ENCODE measurements at regions not wholly inside any gene's neighbourhood (a gene's known extent, or its start where the extent isn't known, plus 50 kb on each side); places are given as distances from the start of the nearest gene placed in this dataset.

DNA sequence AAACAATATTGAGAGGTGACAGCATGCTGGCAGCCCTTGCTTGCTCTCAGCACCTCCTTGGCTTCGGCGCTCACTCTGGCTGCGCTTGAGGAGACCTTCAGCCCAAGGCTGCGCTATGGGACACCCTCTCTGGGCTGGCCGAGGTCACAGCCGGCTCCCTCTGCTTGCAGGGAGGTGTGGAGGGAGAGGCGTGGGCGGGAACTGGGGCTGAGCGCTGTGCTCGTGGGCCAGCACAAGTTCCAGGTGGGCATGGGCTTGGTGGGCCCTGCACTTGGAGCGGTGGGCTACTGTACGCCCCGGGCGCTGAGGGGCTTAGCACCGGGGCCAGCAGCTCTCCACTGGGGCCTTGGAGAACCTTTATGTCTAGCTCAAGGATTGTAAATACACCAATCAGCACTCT lies 1613.8 kb upstream of the IGFBP7 start:
- TF ChIP-seq, protein P1, sequence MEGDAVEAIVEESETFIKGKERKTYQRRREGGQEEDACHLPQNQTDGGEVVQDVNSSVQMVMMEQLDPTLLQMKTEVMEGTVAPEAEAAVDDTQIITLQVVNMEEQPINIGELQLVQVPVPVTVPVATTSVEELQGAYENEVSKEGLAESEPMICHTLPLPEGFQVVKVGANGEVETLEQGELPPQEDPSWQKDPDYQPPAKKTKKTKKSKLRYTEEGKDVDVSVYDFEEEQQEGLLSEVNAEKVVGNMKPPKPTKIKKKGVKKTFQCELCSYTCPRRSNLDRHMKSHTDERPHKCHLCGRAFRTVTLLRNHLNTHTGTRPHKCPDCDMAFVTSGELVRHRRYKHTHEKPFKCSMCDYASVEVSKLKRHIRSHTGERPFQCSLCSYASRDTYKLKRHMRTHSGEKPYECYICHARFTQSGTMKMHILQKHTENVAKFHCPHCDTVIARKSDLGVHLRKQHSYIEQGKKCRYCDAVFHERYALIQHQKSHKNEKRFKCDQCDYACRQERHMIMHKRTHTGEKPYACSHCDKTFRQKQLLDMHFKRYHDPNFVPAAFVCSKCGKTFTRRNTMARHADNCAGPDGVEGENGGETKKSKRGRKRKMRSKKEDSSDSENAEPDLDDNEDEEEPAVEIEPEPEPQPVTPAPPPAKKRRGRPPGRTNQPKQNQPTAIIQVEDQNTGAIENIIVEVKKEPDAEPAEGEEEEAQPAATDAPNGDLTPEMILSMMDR (conservative IDR thresholded peaks at IDR 0.05; ENCODE audit: low read depth, low read length), result no peak
- H3K4me3 ChIP-seq (ENCODE audit: low read length), result no peak overlapping the region
- no peak for DNase-seq (ENCODE audit: low read depth)

DNA sequence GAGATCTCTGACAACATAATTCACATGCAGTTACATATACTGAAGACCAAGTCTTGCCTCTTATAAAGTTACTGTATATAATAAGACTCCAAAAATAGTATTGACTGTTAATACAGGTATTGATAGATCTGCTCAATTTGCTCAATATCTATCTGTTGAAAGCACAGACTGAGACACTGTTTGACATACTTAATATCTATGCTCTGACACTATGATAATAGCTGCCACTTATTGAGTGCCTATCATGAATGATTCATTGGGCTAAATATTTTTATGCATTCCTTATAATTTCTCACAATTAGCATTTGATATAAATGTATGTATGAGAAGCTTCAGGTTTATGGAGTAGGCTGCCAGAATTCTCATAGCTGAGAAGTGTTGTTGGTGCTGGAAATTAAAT lies 1600.9 kb upstream of the IGFBP7 start:
- H3K4me3 ChIP-seq (ENCODE audit: low read length), result no peak overlapping the region
- TF ChIP-seq, protein P1 (conservative IDR thresholded peaks at IDR 0.05; ENCODE audit: low read depth, low read length), result no peak
- no peak for DNase-seq (ENCODE audit: low read depth)

DNA sequence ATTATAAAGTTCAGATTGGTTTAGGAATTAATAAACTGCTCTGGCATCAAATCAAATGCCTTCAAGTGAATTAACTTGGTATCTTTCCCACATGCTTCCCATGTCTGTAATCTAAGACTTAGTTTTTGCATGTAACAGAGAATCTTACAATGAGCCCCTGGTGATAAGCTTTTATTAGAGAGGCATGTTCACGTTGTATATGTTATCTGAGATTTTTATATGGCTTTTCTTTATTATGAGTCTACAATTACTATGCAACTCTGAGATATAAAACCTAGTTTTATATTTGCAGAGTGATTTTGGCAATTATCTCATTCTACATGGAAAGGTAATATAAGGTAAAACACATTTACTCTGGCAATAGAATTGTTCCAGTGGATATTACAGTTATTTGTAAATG lies 1578.4 kb upstream of the IGFBP7 start:
- H3K4me3 ChIP-seq (ENCODE audit: low read length), result no peak overlapping the region
- no peak for DNase-seq (ENCODE audit: low read depth)
- TF ChIP-seq, protein P1 (conservative IDR thresholded peaks at IDR 0.05; ENCODE audit: low read depth, low read length), result no peak

DNA sequence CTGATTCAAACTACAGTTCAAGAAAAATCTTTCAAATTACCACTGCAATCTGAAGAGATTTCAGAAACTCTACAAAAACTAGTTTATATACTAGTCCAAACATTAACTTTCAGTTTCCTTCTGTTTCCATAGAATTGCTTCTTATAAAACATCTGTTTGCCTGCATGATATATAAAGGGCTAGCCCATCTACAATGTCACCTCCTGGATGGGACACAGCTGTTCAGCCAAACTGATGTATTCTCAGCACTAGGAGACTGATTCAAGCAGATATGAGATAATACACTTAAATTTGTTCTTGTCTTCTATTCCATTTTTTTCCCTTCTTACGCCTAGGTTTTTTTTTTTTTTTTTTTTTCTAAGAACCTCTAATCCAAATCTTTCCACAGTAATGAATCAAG lies 1569.7 kb upstream of the IGFBP7 start:
- H3K4me3 ChIP-seq (ENCODE audit: low read length), result no peak overlapping the region
- no peak for DNase-seq (ENCODE audit: low read depth)
- TF ChIP-seq, protein P1 (conservative IDR thresholded peaks at IDR 0.05; ENCODE audit: low read depth, low read length), result no peak

DNA sequence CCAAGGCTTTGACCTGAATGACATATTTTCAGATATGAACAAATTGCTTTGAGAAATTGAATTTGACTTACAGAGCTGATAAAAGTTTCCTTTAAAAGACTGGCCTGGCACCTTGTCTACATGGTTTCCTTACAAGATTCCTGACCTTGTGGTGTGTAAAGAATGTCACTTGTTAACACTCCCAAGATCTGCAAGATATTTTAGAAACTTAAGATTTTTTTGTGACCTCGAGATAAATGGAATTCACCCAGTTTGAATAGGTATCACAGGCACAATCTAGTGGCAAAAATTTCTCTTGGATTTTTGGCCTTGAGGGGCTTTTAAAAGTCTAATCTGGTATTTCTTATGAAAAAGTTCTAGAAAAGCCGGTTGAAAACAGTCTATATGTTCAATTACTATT lies 1568.9 kb upstream of the IGFBP7 start:
- TF ChIP-seq, protein P1 (conservative IDR thresholded peaks at IDR 0.05; ENCODE audit: low read depth, low read length), result no peak
- peak; percentile 5 for DNase-seq (ENCODE audit: low read depth)
- no peak overlapping the region for H3K4me3 ChIP-seq (ENCODE audit: low read length)

DNA sequence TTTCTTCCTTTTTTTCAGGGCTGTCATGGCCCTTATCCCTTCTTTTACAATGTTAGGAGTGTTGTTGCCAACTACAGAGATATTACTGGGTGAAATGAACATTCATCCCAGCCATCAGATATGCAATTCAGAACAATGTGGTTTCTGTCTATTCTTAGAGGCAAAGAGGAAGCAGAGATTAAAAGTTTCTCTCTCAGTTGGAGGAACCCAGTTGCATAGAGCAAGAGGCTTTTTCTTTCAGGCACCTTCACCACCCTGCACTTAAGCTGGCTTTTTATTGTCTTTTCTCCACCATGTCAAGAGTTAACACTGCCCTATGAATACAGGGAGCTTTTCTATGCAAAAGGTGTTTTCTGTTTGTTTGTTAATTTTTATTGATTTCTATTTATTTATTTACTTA lies 1559.6 kb upstream of the IGFBP7 start:
- TF ChIP-seq, protein P1 (conservative IDR thresholded peaks at IDR 0.05; ENCODE audit: low read depth, low read length), result no peak
- DNase-seq (ENCODE audit: low read depth), result no peak
- no peak overlapping the region for H3K4me3 ChIP-seq (ENCODE audit: low read length)

DNA sequence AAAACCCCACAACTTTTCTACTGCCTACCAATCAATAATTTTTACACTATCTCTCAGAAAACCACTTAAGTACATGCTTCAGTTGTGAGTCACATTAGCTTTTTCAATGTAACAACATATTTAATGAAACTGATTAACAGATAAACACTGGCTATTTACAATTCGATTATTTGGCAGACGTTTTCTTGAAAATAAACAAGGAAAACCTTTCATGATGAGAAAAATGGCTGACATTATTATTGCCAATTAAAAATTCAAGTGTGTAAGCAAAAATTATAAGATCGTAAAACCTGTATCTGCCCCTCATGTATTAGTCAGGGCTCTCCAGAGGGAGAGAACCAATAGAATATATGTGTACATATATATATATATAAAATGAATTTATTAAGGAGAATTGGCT lies 1555.5 kb upstream of the IGFBP7 start:
- H3K4me3 ChIP-seq (ENCODE audit: low read length), result no peak overlapping the region
- no peak for DNase-seq (ENCODE audit: low read depth)
- TF ChIP-seq, protein P1 (conservative IDR thresholded peaks at IDR 0.05; ENCODE audit: low read depth, low read length), result no peak
